HepG2 (cell line): ENCODE measurements at regions not wholly inside any gene's neighbourhood (a gene's known extent, or its start where the extent isn't known, plus 50 kb on each side); places are given as distances from the start of the nearest gene placed in this dataset.

Experiments
- ATAC-seq: fragments of 200-7000 bp; cut with Tn5 transposase; 3 replicates; pipeline ENCODE4 v1.9.1; 2020; ENCODE audit warnings: mild to moderate bottlenecking, moderate library complexity
- BruUV-seq: library from RNA; stranded (reverse); fragments of 400-500 nt; replicated peaks from 2 replicates; lab custom pipeline; 2021; lab: Mats Ljungman, UMichigan
- CTCF ChIA-PET: fragments of 300-600 bp; formaldehyde crosslinking; extraction: SDS; loops from one replicate; lab custom pipeline; 2021; ENCODE audit warnings: low total read pairs, inconsistent platforms, low intra/inter-chr PET ratio; lab: Yijun Ruan, JAX
- POLR2A ChIA-PET: fragments of 350-600 bp; sonication (Branson Sonifier 250); formaldehyde crosslinking; loops from one replicate; lab custom pipeline; 2020; ENCODE audit warnings: antibody characterized with exemption, inconsistent platforms; lab: Yijun Ruan, JAX
- DNase-seq: peaks from one replicate; pipeline ENCODE4 v3.0.0-alpha.2; 2015; ENCODE audit warnings: low spot score
- FAIRE-seq: peaks from 3 replicates; lab custom pipeline; 2011; peaks lifted over from hg19 to GRCh38; lab: Jason Lieb, UNC
- H2AFZ ChIP-seq: one replicate; pipeline ENCODE4 v1.6.1; 2011; ENCODE audit warnings: low read length, inconsistent platforms
- H3K27ac ChIP-seq: fragments of 300-600 bp; 3 replicates; pipeline ENCODE4 v1.8.0; 2011; ENCODE audit warnings: mixed run types, mild to moderate bottlenecking, mixed read lengths, low read length, inconsistent platforms; ENCODE audit not compliant: insufficient read depth; ENCODE audit errors: extremely low read length
- H3K27me3 ChIP-seq, 2 experiments: fragments of 200-600 bp in 1 of 2; 2 replicates in 1 of 2; 3 replicates in 1 of 2; pipeline versions ENCODE4 v1.6.0 to v1.8.0; 2011; ENCODE audit warnings: low read length in 2 of 2, mild to moderate bottlenecking in 2 of 2, moderate library complexity in 2 of 2, inconsistent platforms in 1 of 2; ENCODE audit not compliant: insufficient read depth in 2 of 2, control insufficient read depth in 1 of 2
- H3K36me3 ChIP-seq, 2 experiments: fragments of 200-600 bp in 1 of 2; replicated peaks in 1 of 2; 2 replicates in 1 of 2; 3 replicates in 1 of 2; pipeline versions ENCODE4 v1.5.1 to v1.8.0; 2011; ENCODE audit warnings: low read length in 2 of 2, inconsistent platforms in 1 of 2; ENCODE audit not compliant: insufficient read depth in 2 of 2, control insufficient read depth in 1 of 2
- H3K4me1 ChIP-seq: 2 replicates; pipeline ENCODE4 v1.5.1; 2012; ENCODE audit warnings: low read length, inconsistent platforms; ENCODE audit not compliant: insufficient read depth
- H3K4me2 ChIP-seq: 2 replicates; pipeline ENCODE4 v1.6.0; 2011; ENCODE audit warnings: low read depth, low read length, inconsistent platforms
- H3K4me3 ChIP-seq, 3 experiments: fragments of 200-600 bp in 1 of 3; sonication (generic), shearing (Covaris generic) in 1 of 3; replicated peaks in 1 of 3; 2 replicates each; pipeline ENCODE4 v1.5.1; 2011 to 2016; ENCODE audit warnings: low read length in 3 of 3, inconsistent platforms in 2 of 3, low read depth in 2 of 3, mild to moderate bottlenecking in 2 of 3, control low read depth in 1 of 3, mixed read lengths in 1 of 3; ENCODE audit not compliant: insufficient read depth in 1 of 3
- H3K79me2 ChIP-seq: one replicate; pipeline ENCODE4 v1.6.1; 2011; ENCODE audit warnings: low read length, inconsistent platforms; ENCODE audit not compliant: insufficient read depth
- H3K9ac ChIP-seq: 2 replicates; pipeline ENCODE4 v1.6.0; 2011; ENCODE audit warnings: mild to moderate bottlenecking, low read depth, low read length, inconsistent platforms; ENCODE audit not compliant: insufficient read depth
- H3K9me3 ChIP-seq: 2 replicates; pipeline ENCODE4 v1.5.1; 2012; ENCODE audit warnings: mild to moderate bottlenecking, low read length
- H4K20me1 ChIP-seq: 2 replicates; pipeline ENCODE4 v1.6.0; 2011; ENCODE audit warnings: inconsistent platforms, mild to moderate bottlenecking, low read length, moderate library complexity; ENCODE audit not compliant: insufficient read depth
- CERS6 ChIP-seq: sonication (generic); formaldehyde crosslinking; IDR thresholded peaks from 2 replicates; pipeline ENCODE4 v1.5.0; 2020; ENCODE audit warnings: missing genetic modification reagents
- E2F5 ChIP-seq: sonication (generic); formaldehyde crosslinking; conservative IDR thresholded peaks from 2 replicates; pipeline ENCODE4 v1.4.0; 2020; ENCODE audit warnings: missing genetic modification reagents
- FOXJ3 ChIP-seq: sonication (generic); formaldehyde crosslinking; IDR thresholded peaks from 2 replicates; pipeline ENCODE4 v1.4.0; 2020; ENCODE audit warnings: missing genetic modification reagents, mild to moderate bottlenecking, borderline replicate concordance
- FOXP4 ChIP-seq: sonication (generic); formaldehyde crosslinking; IDR thresholded peaks from 2 replicates; pipeline ENCODE4 v1.4.0; 2020; ENCODE audit warnings: missing genetic modification reagents
- IKZF5 ChIP-seq: IDR thresholded peaks from 2 replicates; pipeline ENCODE4 v1.6.1; 2018; ENCODE audit warnings: missing genetic modification reagents, mild to moderate bottlenecking, missing compliant biosample characterization
- KLF9 ChIP-seq: IDR thresholded peaks from 2 replicates; pipeline ENCODE4 v1.6.1; 2016; ENCODE audit warnings: low read depth
- LCORL ChIP-seq, 2 experiments: fragments of 450-650 bp in 1 of 2; sonication (generic) in 1 of 2; formaldehyde crosslinking in 1 of 2; IDR thresholded peaks; 2 replicates each; pipeline versions ENCODE4 v1.5.0 to v1.6.1; 2017 to 2020; ENCODE audit warnings: antibody characterized with exemption in 1 of 2, missing genetic modification reagents in 1 of 2
- NFATC3 ChIP-seq: sonication (generic); formaldehyde crosslinking; IDR thresholded peaks from 2 replicates; pipeline ENCODE4 v1.5.1; 2020; ENCODE audit warnings: mild to moderate bottlenecking, missing genetic modification reagents
- NFYB ChIP-seq: sonication (generic); formaldehyde crosslinking; IDR thresholded peaks from 2 replicates; pipeline ENCODE4 v1.4.0; 2020; ENCODE audit warnings: missing genetic modification reagents
- NFYC ChIP-seq: IDR thresholded peaks from 2 replicates; pipeline ENCODE4 v1.6.1; 2016; ENCODE audit warnings: missing genetic modification reagents, missing compliant biosample characterization
- PAXIP1 ChIP-seq: sonication (generic); formaldehyde crosslinking; conservative IDR thresholded peaks from 2 replicates; pipeline ENCODE4 v1.4.0; 2020; ENCODE audit warnings: mild to moderate bottlenecking, missing genetic modification reagents, moderate library complexity
- PHF5A ChIP-seq: IDR thresholded peaks from one replicate; pipeline ENCODE4 v1.6.1; 2018; ENCODE audit warnings: low read depth, missing genetic modification reagents; ENCODE audit not compliant: unreplicated experiment
- WIZ ChIP-seq: sonication (generic); formaldehyde crosslinking; IDR thresholded peaks from 2 replicates; pipeline ENCODE4 v1.5.1; 2020; ENCODE audit warnings: mild to moderate bottlenecking, missing genetic modification reagents
- WGBS: methylation state at CpG from one replicate; pipeline ENCODE4 v1.1.6; 2017; ENCODE audit warnings: low lambda C conversion rate; 5-methylcytosine and 5-hydroxymethylcytosine counted together
- in situ Hi-C: cut with HindIII; loops from 2 replicates; pipeline ENCODE4 v1.10.0; 2017; ENCODE audit warnings: low pct_unique_long_range_greater_than_20kb; ENCODE audit not compliant: extremely low pct_ligation_motif_present
- intact Hi-C: fragments of 100-400 bp; cut with micrococcal nuclease; formaldehyde crosslinking; loops from one replicate; pipeline ENCODE4 v1.10.0; 2022; ENCODE audit not compliant: unreplicated experiment

- TF ChIP-seq PAXIP1 (CRISPR knock-in tag) (no peak), NFATC3 (CRISPR knock-in tag) (no peak), WIZ (CRISPR knock-in tag) (no peak), FOXJ3 (CRISPR knock-in tag) (no peak), IKZF5 (CRISPR knock-in tag) (no peak), PHF5A (CRISPR knock-in tag) (no peak)
These were observed 504.0 kb upstream of the CDH4 start (continued) for GRCh38 chr20:60748086-60748485.

- FAIRE-seq (no peak), DNase-seq (no peak), ATAC-seq (peak; percentile 50; the same call in 2 of the 3 replicates)
- in situ Hi-C loops (no loop called here), intact Hi-C loops (no loop called here)
- Histone ChIP-seq H3K9me3 (peaks cover 72% of the 10 kb centered on the region), H3K4me3 (no peak overlapping the region), H3K27me3 (no peaks in the 10 kb centered on the region), H3K36me3 (no peaks in the 10 kb centered on the region), H3K27ac (no peak overlapping the region), H3K4me2 (no peak overlapping the region), H3K4me1 (no peaks in the 10 kb centered on the region), H2AFZ (no peak overlapping the region), H4K20me1 (no peaks in the 10 kb centered on the region), H3K9ac (no peak overlapping the region), H3K79me2 (no peaks in the 10 kb centered on the region)
- 14% methylated on average over 11 of the region's 11 CpGs for WGBS
- ChIA-PET CTCF (no interaction called here), POLR2A (no interaction called here)
- BruUV-seq, result no TSS peak
- TF ChIP-seq NFYB (peak; percentile 21; the same call in 1 of the 2 replicates), KLF9 (CRISPR knock-in tag) (no peak), LCORL (IDR thresholded peaks at IDR 0.05) (no peak), LCORL (CRISPR knock-in tag; IDR thresholded peaks at IDR 0.05) (no peak), E2F5 (CRISPR knock-in tag) (no peak), NFYC (CRISPR knock-in tag) (peak; percentile 51; the same call in 1 of the 2 replicates), FOXP4 (CRISPR knock-in tag) (no peak), CERS6 (CRISPR knock-in tag) (no peak)
These were observed 502.1 kb upstream of the CDH4 start for GRCh38 chr20:60749804-60750602.
